ENCODE measurements at regions not wholly inside any gene's neighbourhood (a gene's known extent, or its start where the extent isn't known, plus 50 kb on each side); places are given as distances from the start of the nearest gene placed in this dataset.

DNA sequence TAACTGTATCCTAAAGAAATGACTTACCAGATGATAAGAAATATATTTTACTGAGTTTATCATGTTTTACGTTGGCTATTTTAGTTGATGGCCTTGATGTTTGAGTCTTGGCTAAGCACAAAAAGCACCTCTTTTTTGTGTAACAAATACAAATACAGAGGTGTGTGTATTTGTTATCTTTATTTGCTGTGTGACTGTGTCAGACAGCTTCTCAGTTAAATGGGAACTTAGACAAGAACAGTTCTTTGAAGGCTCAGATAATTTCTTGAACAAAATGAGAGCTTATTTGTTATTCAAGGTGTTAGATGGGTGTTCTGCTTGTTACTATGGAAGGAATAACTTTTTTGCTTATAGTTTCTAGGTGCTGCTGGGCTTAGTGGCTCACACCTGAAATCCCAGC lies 95.4 kb downstream of the RPS12 start:
- H4K20me1 ChIP-seq (replicated peaks in 1 of 2; ENCODE audit: control insufficient read depth in 1 of 2, insufficient read depth in 2 of 2, low read length in 2 of 2): no peaks in the 10 kb centered on the region
- no peak for DNase-seq (ENCODE audit: low read depth in 1 of 2, low spot score in 2 of 2)
- H2AK5ac ChIP-seq (ENCODE audit: low read depth, low read length): no peak overlapping the region
- H3K14ac ChIP-seq (ENCODE audit: insufficient read length): no peak overlapping the region
- no peaks in the 10 kb centered on the region for H3K9me3 ChIP-seq (ENCODE audit: insufficient read depth in 2 of 2, low read depth in 1 of 2, low read length in 1 of 2)
- POLR2A ChIA-PET (ENCODE audit: partially characterized antibody): interaction anchor here (1.1 kb wide), 1 partner anchor 91 kb away, joined by 3 read pairs; no protein-coding TSS in a partner anchor
- TF ChIP-seq RXRA (IDR thresholded peaks at IDR 0.05; ENCODE audit: insufficient read depth, low read depth, low read length) (no peak), SIX5 (IDR thresholded peaks at IDR 0.05; ENCODE audit: low read depth, low read length) (no peak), EGR1 (IDR thresholded peaks at IDR 0.05; ENCODE audit: borderline replicate concordance, low read depth, low read length) (no peak), KDM5A (IDR thresholded peaks at IDR 0.05; ENCODE audit: low read length) (no peak), EP300 (IDR thresholded peaks at IDR 0.05; ENCODE audit: borderline replicate concordance in 1 of 2, low read depth in 2 of 2, low read length in 2 of 2) (no peak), POLR2AphosphoS5 (IDR thresholded peaks at IDR 0.05; ENCODE audit: low read depth, low read length) (no peak), KDM1A (IDR thresholded peaks at IDR 0.05; ENCODE audit: borderline replicate concordance, low read length) (no peak), CHD2 (IDR thresholded peaks at IDR 0.05; ENCODE audit: low read length) (no peak), HDAC2 (IDR thresholded peaks at IDR 0.05; ENCODE audit: borderline replicate concordance in 1 of 2, low read depth in 2 of 2, low read length in 2 of 2) (no peak), TAF7 (optimal IDR thresholded peaks at IDR 0.05; ENCODE audit: borderline replicate concordance, low read depth, low read length) (no peak)
- TF ChIP-seq, protein P1, sequence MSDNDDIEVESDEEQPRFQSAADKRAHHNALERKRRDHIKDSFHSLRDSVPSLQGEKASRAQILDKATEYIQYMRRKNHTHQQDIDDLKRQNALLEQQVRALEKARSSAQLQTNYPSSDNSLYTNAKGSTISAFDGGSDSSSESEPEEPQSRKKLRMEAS (IDR thresholded peaks at IDR 0.05): no peak
- H3K27me3 ChIP-seq (replicated peaks in 1 of 4; ENCODE audit: control insufficient read depth in 3 of 4, extremely low read depth in 1 of 4, insufficient read depth in 3 of 4, low read length in 3 of 4): no peaks in the 10 kb centered on the region
- no peak overlapping the region for H3K56ac ChIP-seq (replicated peaks; ENCODE audit: insufficient read length, low read depth, low read length)
- H4K91ac ChIP-seq (replicated peaks; ENCODE audit: insufficient read length, low read length): no peak overlapping the region
- H3K4me1 ChIP-seq (replicated peaks in 1 of 4; ENCODE audit: control insufficient read depth in 3 of 4, insufficient read depth in 4 of 4, low read length in 3 of 4): no peaks in the 10 kb centered on the region
- 88% methylated on average over 1 of the region's 1 CpG; no CpG with 5 or more reads in 1 of the 2 experiments for WGBS, 2 experiments (ENCODE audit: extremely low coverage in 1 of 2, insufficient coverage in 1 of 2, insufficient read length in 1 of 2, insufficient replicate concordance in 2 of 2, low coverage in 1 of 2, low lambda C conversion rate in 2 of 2, missing lambda C conversion rate in 1 of 2)
- H2BK5ac ChIP-seq (ENCODE audit: low read depth, low read length): no peak overlapping the region
- H4K8ac ChIP-seq (ENCODE audit: extremely low read depth, insufficient read depth, low read length): no peak overlapping the region
- H3K4me3 ChIP-seq (ENCODE audit: extremely low read depth in 1 of 4, insufficient read depth in 2 of 4, low read depth in 3 of 4, low read length in 4 of 4): no peak overlapping the region
- no peak overlapping the region for H4K5ac ChIP-seq (ENCODE audit: insufficient read length, low read depth, low read length)
- H3K79me1 ChIP-seq (ENCODE audit: low read depth, low read length): no peaks in the 10 kb centered on the region
- H3K4me2 ChIP-seq (ENCODE audit: insufficient read depth in 1 of 2, low read depth in 2 of 2, low read length in 2 of 2): no peak overlapping the region
- no peak overlapping the region for H2BK120ac ChIP-seq (replicated peaks; ENCODE audit: low read depth, low read length)
- H3K23me2 ChIP-seq (ENCODE audit: low read depth, low read length): no peaks in the 10 kb centered on the region
- no peak overlapping the region for H3K27ac ChIP-seq (ENCODE audit: low read depth, low read length)
- H2BK20ac ChIP-seq (ENCODE audit: low read length): no peak overlapping the region
- no peak overlapping the region for H2BK12ac ChIP-seq (ENCODE audit: low read depth, low read length)
- H3K9ac ChIP-seq (replicated peaks in 1 of 4; ENCODE audit: extremely low read depth in 1 of 4, low read depth in 3 of 4, low read length in 3 of 4): no peak overlapping the region
- no peak overlapping the region for H2AFZ ChIP-seq (ENCODE audit: low read length)
- FAIRE-seq: no peak
- H3K79me2 ChIP-seq (ENCODE audit: control insufficient read depth in 1 of 2, insufficient read depth in 2 of 2, low read length in 2 of 2): no peaks in the 10 kb centered on the region
- no peak overlapping the region for H3K18ac ChIP-seq (ENCODE audit: extremely low read depth, low read length)
- no peak overlapping the region for H2BK15ac ChIP-seq (ENCODE audit: low read length)
- CTCF ChIA-PET (ENCODE audit: partially characterized antibody): interaction anchor here (0.9 to 1.3 kb wide), 2 partner anchors 28 to 79 kb away, joined by 4 read pairs; no protein-coding TSS in a partner anchor
- H3K4ac ChIP-seq (replicated peaks; ENCODE audit: insufficient read length, low read depth, low read length): no peak overlapping the region
- no peaks in the 10 kb centered on the region for H3K36me3 ChIP-seq (ENCODE audit: control insufficient read depth in 2 of 4, insufficient read depth in 4 of 4, low read length in 3 of 4)
- H3K23ac ChIP-seq (ENCODE audit: insufficient read length): no peak overlapping the region

All from H1 (cell line).